Stimulated activated CD4-positive, alpha-beta T cell treated with anti-CD3 and anti-CD28 coated beads, Interleukin-15, amount 100 ng/mL, for 24 hours (primary cell): ENCODE measurements at regions not wholly inside any gene's neighbourhood (a gene's known extent, or its start where the extent isn't known, plus 50 kb on each side); places are given as distances from the start of the nearest gene placed in this dataset.

ENCODE experiments used
- DNase-seq: peaks from one replicate; pipeline ENCODE4 v3.0.0-alpha.2; 2020

GRCh38 chr3:162019817-162020216 lies 523.2 kb downstream of the OTOL1 start:
- no peak for DNase-seq

GRCh38 chr3:162021206-162021605 lies 524.6 kb downstream of the OTOL1 start:
- no peak for DNase-seq

GRCh38 chr3:162022911-162023310 lies 526.3 kb downstream of the OTOL1 start:
- no peak for DNase-seq

GRCh38 chr3:162029736-162030135 lies 533.1 kb downstream of the OTOL1 start:
- DNase-seq, result no peak

- no peak for DNase-seq
These were observed 537.8 kb downstream of the OTOL1 start for GRCh38 chr3:162034368-162034767.

- no peak for DNase-seq
These were observed 545.0 kb downstream of the OTOL1 start for GRCh38 chr3:162041622-162042021.

GRCh38 chr3:162052636-162053035 lies 556.0 kb downstream of the OTOL1 start:
- DNase-seq, result no peak

- no peak for DNase-seq
These were observed 576.1 kb downstream of the OTOL1 start for GRCh38 chr3:162072656-162073164.

GRCh38 chr3:162073422-162073975 lies 576.9 kb downstream of the OTOL1 start:
- DNase-seq, result no peak

GRCh38 chr3:162077108-162077507 lies 580.5 kb downstream of the OTOL1 start:
- DNase-seq, result no peak

GRCh38 chr3:162082516-162082915 lies 585.9 kb downstream of the OTOL1 start:
- no peak for DNase-seq

- DNase-seq, result no peak
These were observed 590.8 kb downstream of the OTOL1 start for GRCh38 chr3:162087361-162087760.

- DNase-seq, result no peak
These were observed 596.1 kb downstream of the OTOL1 start for GRCh38 chr3:162092751-162093150.

- no peak for DNase-seq
These were observed 597.7 kb downstream of the OTOL1 start for GRCh38 chr3:162094301-162094700.

- no peak for DNase-seq
These were observed 600.3 kb downstream of the OTOL1 start for GRCh38 chr3:162096874-162097273.

- DNase-seq, result no peak
These were observed 607.2 kb downstream of the OTOL1 start for GRCh38 chr3:162103808-162104207.

- DNase-seq, result no peak
These were observed 615.3 kb downstream of the OTOL1 start for GRCh38 chr3:162111861-162112260.

GRCh38 chr3:162112719-162113118 lies 616.1 kb downstream of the OTOL1 start:
- DNase-seq, result no peak

- no peak for DNase-seq
These were observed 621.4 kb downstream of the OTOL1 start for GRCh38 chr3:162117961-162118360.

GRCh38 chr3:162119651-162120050 lies 623.0 kb downstream of the OTOL1 start:
- DNase-seq, result no peak

GRCh38 chr3:162122405-162122804 lies 625.8 kb downstream of the OTOL1 start:
- DNase-seq, result no peak

GRCh38 chr3:162125790-162126189 lies 629.2 kb downstream of the OTOL1 start:
- no peak for DNase-seq

GRCh38 chr3:162130582-162130981 lies 634.0 kb downstream of the OTOL1 start:
- DNase-seq, result no peak

GRCh38 chr3:162132981-162133380 lies 636.4 kb downstream of the OTOL1 start:
- DNase-seq, result no peak

GRCh38 chr3:162134571-162134970 lies 638.0 kb downstream of the OTOL1 start:
- DNase-seq, result no peak
